NB4 (cell line): ENCODE measurements at regions not wholly inside any gene's neighbourhood (a gene's known extent, or its start where the extent isn't known, plus 50 kb on each side); places are given as distances from the start of the nearest gene placed in this dataset.
A peak's percentile ranks its signal among the peaks of the same experiment; 100 is the strongest.

Experiments used
- DNase-seq: peaks from one replicate; pipeline ENCODE4 v3.0.0; 2010; ENCODE audit warnings: low read depth
- H3K4me3 ChIP-seq: one replicate; pipeline ENCODE4 v1.5.1; 2011; ENCODE audit warnings: mild to moderate bottlenecking, low read depth, low read length, moderate library complexity
- MAX ChIP-seq: IDR thresholded peaks from 2 replicates; pipeline ENCODE4 v1.6.1; 2011; ENCODE audit warnings: low read depth, low read length
- MYC ChIP-seq: IDR thresholded peaks from 2 replicates; pipeline ENCODE4 v1.6.1; 2011; ENCODE audit warnings: low read depth, low read length
- POLR2A ChIP-seq: IDR thresholded peaks from 2 replicates; pipeline ENCODE4 v1.6.1; 2011; ENCODE audit warnings: mild to moderate bottlenecking; ENCODE audit not compliant: insufficient read length; ENCODE audit errors: extremely low read depth
- TF ChIP-seq, protein P1 (sequence below): IDR thresholded peaks from one replicate; pipeline ENCODE4 v1.5.1; 2012; ENCODE audit warnings: low read depth, low read length

DNA sequence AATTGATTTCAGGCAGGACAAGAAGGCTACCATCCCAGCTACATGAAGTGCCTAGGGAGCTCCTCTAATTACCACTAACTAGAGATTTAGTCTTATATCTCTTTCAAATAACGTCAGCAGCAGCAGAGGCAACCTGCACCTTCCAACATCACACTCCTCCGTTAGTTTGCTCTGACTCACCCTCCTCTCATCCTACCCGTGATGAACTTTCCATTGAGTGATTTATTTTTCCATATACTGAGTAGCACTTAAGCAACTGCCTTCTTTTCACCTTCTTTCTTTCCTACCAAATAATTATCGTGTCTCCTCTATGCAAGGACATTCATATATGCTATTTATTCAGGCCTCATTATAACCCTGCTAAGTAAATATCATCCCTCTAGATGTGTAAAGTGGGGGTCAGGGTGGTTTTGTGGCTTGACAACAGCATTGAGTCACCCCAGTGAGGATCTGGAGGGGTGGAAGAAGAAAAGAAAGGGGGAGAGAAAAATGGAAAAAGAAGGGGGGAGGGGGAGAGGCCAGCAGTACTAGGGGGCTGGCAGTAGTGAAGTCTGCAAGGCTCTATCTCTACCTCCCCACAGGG, 64.6 kb upstream of the CAST start:
- H3K4me3 ChIP-seq, result no peak overlapping the region
- no peak for DNase-seq
- TF ChIP-seq POLR2A (no peak), MYC (no peak), MAX (no peak)
- TF ChIP-seq, protein P1, sequence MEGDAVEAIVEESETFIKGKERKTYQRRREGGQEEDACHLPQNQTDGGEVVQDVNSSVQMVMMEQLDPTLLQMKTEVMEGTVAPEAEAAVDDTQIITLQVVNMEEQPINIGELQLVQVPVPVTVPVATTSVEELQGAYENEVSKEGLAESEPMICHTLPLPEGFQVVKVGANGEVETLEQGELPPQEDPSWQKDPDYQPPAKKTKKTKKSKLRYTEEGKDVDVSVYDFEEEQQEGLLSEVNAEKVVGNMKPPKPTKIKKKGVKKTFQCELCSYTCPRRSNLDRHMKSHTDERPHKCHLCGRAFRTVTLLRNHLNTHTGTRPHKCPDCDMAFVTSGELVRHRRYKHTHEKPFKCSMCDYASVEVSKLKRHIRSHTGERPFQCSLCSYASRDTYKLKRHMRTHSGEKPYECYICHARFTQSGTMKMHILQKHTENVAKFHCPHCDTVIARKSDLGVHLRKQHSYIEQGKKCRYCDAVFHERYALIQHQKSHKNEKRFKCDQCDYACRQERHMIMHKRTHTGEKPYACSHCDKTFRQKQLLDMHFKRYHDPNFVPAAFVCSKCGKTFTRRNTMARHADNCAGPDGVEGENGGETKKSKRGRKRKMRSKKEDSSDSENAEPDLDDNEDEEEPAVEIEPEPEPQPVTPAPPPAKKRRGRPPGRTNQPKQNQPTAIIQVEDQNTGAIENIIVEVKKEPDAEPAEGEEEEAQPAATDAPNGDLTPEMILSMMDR, result no peak

GRCh38 chr5:96601200-96601599, 61.0 kb upstream of the CAST start:
- TF ChIP-seq, protein P1, result no peak
- no peak overlapping the region for H3K4me3 ChIP-seq
- no peak for DNase-seq

- H3K4me3 ChIP-seq, result no peak overlapping the region
- DNase-seq, result peak; percentile 53
- TF ChIP-seq, protein P1, result peak; percentile 61
- TF ChIP-seq MAX, result no peak
Measured at GRCh38 chr5:96601715-96602244, 60.4 kb upstream of the CAST start.

DNA sequence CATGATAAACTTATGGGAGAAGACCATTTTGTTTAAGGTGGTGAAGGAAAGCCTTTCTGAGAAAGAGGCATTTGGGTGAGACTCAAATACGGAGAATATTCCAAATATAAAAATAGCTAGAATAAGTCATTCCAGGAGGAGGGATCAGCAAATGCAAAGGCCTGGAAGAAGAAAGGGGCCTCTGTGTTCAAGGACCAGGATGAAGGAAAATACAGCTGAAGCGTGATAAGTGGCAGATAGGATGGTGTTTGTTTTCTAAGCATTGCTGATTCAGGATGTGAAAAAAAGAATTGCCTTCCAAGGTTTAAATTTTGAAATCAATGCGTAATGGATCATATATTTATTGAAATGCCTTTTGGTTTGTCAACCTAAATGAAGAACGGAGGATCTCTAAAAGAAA, 59.4 kb upstream of the CAST start:
- TF ChIP-seq MAX (no peak), MYC (no peak), POLR2A (no peak)
- TF ChIP-seq, protein P1, result no peak
- DNase-seq, result no peak
- H3K4me3 ChIP-seq, result no peak overlapping the region

- no peak for DNase-seq
- no peak overlapping the region for H3K4me3 ChIP-seq
- TF ChIP-seq POLR2A, result no peak
- no peak for TF ChIP-seq MAX
- no peak for TF ChIP-seq MYC
- TF ChIP-seq, protein P1, result no peak
Measured at GRCh38 chr5:96605144-96605837, 56.9 kb upstream of the CAST start.

DNA sequence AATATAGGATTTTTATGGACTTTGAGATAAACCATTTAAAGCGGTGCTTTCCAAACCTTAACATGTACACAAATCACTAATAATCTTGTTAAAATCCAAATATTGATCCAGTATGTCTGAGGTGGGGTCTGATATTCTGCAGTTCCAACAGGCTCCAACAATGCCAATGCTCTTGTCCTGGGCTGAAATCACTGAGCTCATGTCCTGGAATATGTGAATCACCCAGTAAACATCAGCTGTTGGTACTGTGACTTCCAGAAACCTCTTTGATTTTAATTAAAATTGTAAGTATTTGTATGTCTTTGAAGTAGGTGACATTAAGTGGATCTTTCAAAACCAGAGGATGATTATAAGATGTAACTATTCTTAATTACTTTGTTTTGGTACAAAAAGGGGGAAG, 52.8 kb upstream of the CAST start:
- no peak overlapping the region for H3K4me3 ChIP-seq
- TF ChIP-seq, protein P1, result no peak
- TF ChIP-seq MAX (no peak), POLR2A (no peak), MYC (no peak)
- DNase-seq, result no peak
